ENCODE measurements at regions not wholly inside any gene's neighbourhood (a gene's known extent, or its start where the extent isn't known, plus 50 kb on each side); places are given as distances from the start of the nearest gene placed in this dataset.
"Not testable (repeated sequence)": the region's sequence is repeated elsewhere in the genome, so short reads cannot be mapped to it uniquely, and the experiment has no call there.

GRCh38 chr4:114444211-114444610 lies 154.4 kb upstream of the UGT8 start:
- no peak for DNase-seq (ENCODE audit: low spot score)

- not testable (repeated sequence) for DNase-seq (ENCODE audit: low spot score)
Measured at GRCh38 chr4:114447963-114448516, 150.6 kb upstream of the UGT8 start.

- DNase-seq (ENCODE audit: low spot score), result no peak
Measured at GRCh38 chr4:114458728-114459127, 139.9 kb upstream of the UGT8 start.

GRCh38 chr4:114464726-114465272 lies 133.8 kb upstream of the UGT8 start:
- no peak for DNase-seq (ENCODE audit: low spot score)

GRCh38 chr4:114465766-114466165 lies 132.8 kb upstream of the UGT8 start:
- DNase-seq (ENCODE audit: low spot score), result no peak

- no peak for DNase-seq (ENCODE audit: low spot score)
Measured at GRCh38 chr4:114466299-114466698, 132.3 kb upstream of the UGT8 start.

- no peak for DNase-seq (ENCODE audit: low spot score)
Measured at GRCh38 chr4:114472269-114473032, 126.2 kb upstream of the UGT8 start.

- no peak for DNase-seq (ENCODE audit: low spot score)
Measured at GRCh38 chr4:114474188-114474800, 124.3 kb upstream of the UGT8 start.

GRCh38 chr4:114476310-114476709 lies 122.3 kb upstream of the UGT8 start:
- DNase-seq (ENCODE audit: low spot score), result no peak

- no peak for DNase-seq (ENCODE audit: low spot score)
Measured at GRCh38 chr4:114479595-114479994, 119.0 kb upstream of the UGT8 start.

GRCh38 chr4:114481856-114482255 lies 116.8 kb upstream of the UGT8 start:
- no peak for DNase-seq (ENCODE audit: low spot score)

- no peak for DNase-seq (ENCODE audit: low spot score)
Measured at GRCh38 chr4:114487101-114487500, 111.5 kb upstream of the UGT8 start.

GRCh38 chr4:114488301-114488982 lies 110.2 kb upstream of the UGT8 start:
- no peak for DNase-seq (ENCODE audit: low spot score)

GRCh38 chr4:114494246-114494803 lies 104.3 kb upstream of the UGT8 start:
- no peak for DNase-seq (ENCODE audit: low spot score)

GRCh38 chr4:114495471-114495928 lies 103.1 kb upstream of the UGT8 start:
- peak; percentile 39 for DNase-seq (ENCODE audit: low spot score)

- DNase-seq (ENCODE audit: low spot score), result no peak
Measured at GRCh38 chr4:114497116-114497515, 101.5 kb upstream of the UGT8 start.

GRCh38 chr4:114509340-114509739 lies 89.3 kb upstream of the UGT8 start:
- DNase-seq (ENCODE audit: low spot score), result no peak

GRCh38 chr4:114512595-114513295 lies 85.9 kb upstream of the UGT8 start:
- no peak for DNase-seq (ENCODE audit: low spot score)

GRCh38 chr4:114519368-114519767 lies 79.2 kb upstream of the UGT8 start:
- no peak for DNase-seq (ENCODE audit: low spot score)

- no peak for DNase-seq (ENCODE audit: low spot score)
Measured at GRCh38 chr4:114527170-114527569, 71.4 kb upstream of the UGT8 start.

GRCh38 chr4:114527637-114528036 lies 71.0 kb upstream of the UGT8 start:
- DNase-seq (ENCODE audit: low spot score), result no peak

- no peak for DNase-seq (ENCODE audit: low spot score)
Measured at GRCh38 chr4:114535725-114536124, 62.9 kb upstream of the UGT8 start.

Data from NAMALWA (cell line).